Colonic mucosa (tissue), 4 donors: ENCODE measurements at regions not wholly inside any gene's neighbourhood (a gene's known extent, or its start where the extent isn't known, plus 50 kb on each side); places are given as distances from the start of the nearest gene placed in this dataset.
"Not testable (repeated sequence)": the region's sequence is repeated elsewhere in the genome, so short reads cannot be mapped to it uniquely, and the experiment has no call there.

Source experiments
- DNase-seq: peaks from one replicate; pipeline ENCODE4 v3.0.0-alpha.2; 2020
- H3K27ac ChIP-seq: fragments of 200-600 bp; one replicate; pipeline ENCODE4 v1.8.0; 2021
- H3K27me3 ChIP-seq: fragments of 200-600 bp; one replicate; pipeline ENCODE4 v1.8.0; 2021
- H3K36me3 ChIP-seq: fragments of 200-600 bp; one replicate; pipeline ENCODE4 v1.8.0; 2021
- H3K4me1 ChIP-seq: fragments of 200-600 bp; one replicate; pipeline ENCODE4 v1.8.0; 2021; ENCODE audit warnings: mild to moderate bottlenecking
- H3K4me3 ChIP-seq: fragments of 200-600 bp; one replicate; pipeline ENCODE4 v1.8.0; 2021
- H3K9ac ChIP-seq, 2 donors: one replicate each; pipeline ENCODE4 v1.7.0; 2013; ENCODE audit warnings: control low read depth in 2 of 2, low read depth in 2 of 2, low read length in 2 of 2
- H3K9me3 ChIP-seq: fragments of 200-600 bp; one replicate; pipeline ENCODE4 v1.8.0; 2021
- CTCF ChIP-seq: fragments of 200-600 bp; IDR thresholded peaks from one replicate; pipeline ENCODE4 v1.8.0; 2022; ENCODE audit warnings: antibody characterized with exemption, mild to moderate bottlenecking
- intact Hi-C: fragments of 100-400 bp; cut with DNase I; formaldehyde crosslinking; loops from one replicate; pipeline ENCODE4 v1.14.1; 2022
- donor health status: healthy.
- donor health status: DM: no; HTN: no; CAD: no.
- donor health status: DM: no; HTN: no; CAD: no.

GRCh38 chr13:87814403-87814802, 143.2 kb downstream of the SLITRK5 start:
- TF ChIP-seq CTCF = no peak
- H3K27me3 ChIP-seq = no peaks in the 10 kb centered on the region
- no peak overlapping the region for H3K4me3 ChIP-seq
- no peak overlapping the region for H3K27ac ChIP-seq
- no peak for DNase-seq
- intact Hi-C loops = no loop called here
- no peak overlapping the region for H3K9ac ChIP-seq
- H3K4me1 ChIP-seq = no peaks in the 10 kb centered on the region
- no peaks in the 10 kb centered on the region for H3K36me3 ChIP-seq
- H3K9me3 ChIP-seq = no peaks in the 10 kb centered on the region

GRCh38 chr13:87820241-87820640, 149.1 kb downstream of the SLITRK5 start:
- DNase-seq = no peak
- Histone ChIP-seq H3K4me3 (no peak overlapping the region), H3K4me1 (no peaks in the 10 kb centered on the region), H3K27ac (no peak overlapping the region), H3K9ac (no peak overlapping the region), H3K9me3 (no peaks in the 10 kb centered on the region), H3K36me3 (no peaks in the 10 kb centered on the region), H3K27me3 (no peaks in the 10 kb centered on the region)
- TF ChIP-seq CTCF = no peak
- intact Hi-C loops = no loop called here

GRCh38 chr13:87821512-87821911, 150.3 kb downstream of the SLITRK5 start:
- H3K9ac ChIP-seq = no peak overlapping the region
- no peak overlapping the region for H3K27ac ChIP-seq
- H3K36me3 ChIP-seq = no peaks in the 10 kb centered on the region
- H3K27me3 ChIP-seq = no peaks in the 10 kb centered on the region
- no peak for TF ChIP-seq CTCF
- intact Hi-C loops = no loop called here
- no peak for DNase-seq
- no peaks in the 10 kb centered on the region for H3K4me1 ChIP-seq
- no peak overlapping the region for H3K4me3 ChIP-seq
- H3K9me3 ChIP-seq = no peaks in the 10 kb centered on the region

- H3K36me3 ChIP-seq, H3K9me3 ChIP-seq, H3K27me3 ChIP-seq, DNase-seq, intact Hi-C loops, H3K9ac ChIP-seq, H3K27ac ChIP-seq, H3K4me1 ChIP-seq, H3K4me3 ChIP-seq: not testable (repeated sequence)
These were observed 155.1 kb downstream of the SLITRK5 start for GRCh38 chr13:87826301-87826700.

GRCh38 chr13:87827479-87827878, 156.3 kb downstream of the SLITRK5 start:
- Histone ChIP-seq H3K27ac (no peak overlapping the region), H3K9ac (no peak overlapping the region), H3K36me3 (no peaks in the 10 kb centered on the region), H3K27me3 (no peaks in the 10 kb centered on the region), H3K4me3 (no peak overlapping the region), H3K4me1 (no peaks in the 10 kb centered on the region), H3K9me3 (no peaks in the 10 kb centered on the region)
- TF ChIP-seq CTCF = no peak
- DNase-seq = no peak
- intact Hi-C loops = no loop called here

- DNase-seq = no peak
- Histone ChIP-seq H3K9me3 (no peaks in the 10 kb centered on the region), H3K27ac (no peak overlapping the region), H3K27me3 (no peaks in the 10 kb centered on the region), H3K9ac (no peak overlapping the region), H3K4me3 (no peak overlapping the region), H3K36me3 (no peaks in the 10 kb centered on the region), H3K4me1 (no peaks in the 10 kb centered on the region)
- intact Hi-C loops = no loop called here
- no peak for TF ChIP-seq CTCF
These were observed 166.4 kb downstream of the SLITRK5 start for GRCh38 chr13:87837522-87837921.
